ENCODE measurements at regions not wholly inside any gene's neighbourhood (a gene's known extent, or its start where the extent isn't known, plus 50 kb on each side); places are given as distances from the start of the nearest gene placed in this dataset.
"Not testable (repeated sequence)": the region's sequence is repeated elsewhere in the genome, so short reads cannot be mapped to it uniquely, and the experiment has no call there.

GRCh38 chr17:22270809-22271208 lies 578.5 kb downstream of the KCNJ18 start:
- WGBS, 3 donors = 58 to 75% (median 64%) methylated on average over 1 of the region's 1 CpG
- peaks cover 0 to 60% of the 10 kb centered on the region in 2 donors for H3K9me3 ChIP-seq (ENCODE audit: control insufficient read depth in 2 of 2, insufficient read depth in 1 of 2, low read depth in 1 of 2, low read length in 1 of 2)
- FAIRE-seq; H3K4me1 ChIP-seq (ENCODE audit: control insufficient read depth in 3 of 3, insufficient read depth in 2 of 3, low read depth in 1 of 3, low read length in 2 of 3); H3K4me3 ChIP-seq (ENCODE audit: low read depth in 1 of 3, low read length in 3 of 3); H3K27me3 ChIP-seq (ENCODE audit: control insufficient read depth in 3 of 3, insufficient read depth in 3 of 3, low read length in 3 of 3); DNase-seq; H3K27ac ChIP-seq (ENCODE audit: low read depth in 1 of 3, low read length in 2 of 3); H3K36me3 ChIP-seq (ENCODE audit: control insufficient read depth in 3 of 3, insufficient read depth in 2 of 3, low read depth in 1 of 3, low read length in 3 of 3): not testable (repeated sequence)

GRCh38 chr17:22272363-22273146 lies 580.2 kb downstream of the KCNJ18 start:
- DNase-seq = no peak
- no peak overlapping the region for H3K4me3 ChIP-seq (ENCODE audit: low read depth in 1 of 3, low read length in 3 of 3)
- no peak for FAIRE-seq
- H3K27me3 ChIP-seq (ENCODE audit: control insufficient read depth in 3 of 3, insufficient read depth in 3 of 3, low read length in 3 of 3) = peaks cover 0 to 1% (median 0%) of the 10 kb centered on the region in 3 donors
- no peaks in the 10 kb centered on the region for H3K4me1 ChIP-seq (ENCODE audit: control insufficient read depth in 3 of 3, insufficient read depth in 2 of 3, low read depth in 1 of 3, low read length in 2 of 3)
- no peaks in the 10 kb centered on the region for H3K36me3 ChIP-seq (ENCODE audit: control insufficient read depth in 3 of 3, insufficient read depth in 2 of 3, low read depth in 1 of 3, low read length in 3 of 3)
- 70 to 80% (median 75%) methylated on average over 10 of the region's 10 CpGs for WGBS, 3 donors
- peaks cover 0 to 46% of the 10 kb centered on the region in 2 donors for H3K9me3 ChIP-seq (ENCODE audit: control insufficient read depth in 2 of 2, insufficient read depth in 1 of 2, low read depth in 1 of 2, low read length in 1 of 2)
- H3K27ac ChIP-seq (ENCODE audit: low read depth in 1 of 3, low read length in 2 of 3) = no peak overlapping the region

GRCh38 chr17:22273308-22273707 lies 581.0 kb downstream of the KCNJ18 start:
- no peak for FAIRE-seq

GRCh38 chr17:22277595-22277994 lies 585.3 kb downstream of the KCNJ18 start:
- DNase-seq = no peak
- whole genome bisulfite sequencing, 3 donors = 54 to 57% (median 56%) methylated on average over 3 of the region's 3 CpGs
- Histone ChIP-seq H3K4me1 (ENCODE audit: control insufficient read depth in 3 of 3, insufficient read depth in 2 of 3, low read depth in 1 of 3, low read length in 2 of 3) (no peaks in the 10 kb centered on the region), H3K36me3 (ENCODE audit: control insufficient read depth in 3 of 3, insufficient read depth in 2 of 3, low read depth in 1 of 3, low read length in 3 of 3) (no peaks in the 10 kb centered on the region), H3K27me3 (ENCODE audit: control insufficient read depth in 3 of 3, insufficient read depth in 3 of 3, low read length in 3 of 3) (no peaks in the 10 kb centered on the region), H3K4me3 (ENCODE audit: low read depth in 1 of 3, low read length in 3 of 3) (no peak overlapping the region), H3K9me3 (ENCODE audit: control insufficient read depth in 2 of 2, insufficient read depth in 1 of 2, low read depth in 1 of 2, low read length in 1 of 2) (peaks cover 1 to 25% of the 10 kb centered on the region in 2 donors), H3K27ac (ENCODE audit: low read depth in 1 of 3, low read length in 2 of 3) (no peak overlapping the region)
- FAIRE-seq = no peak

More at GRCh38 chr17:22273308-22273707, 581.0 kb downstream of the KCNJ18 start:
- Histone ChIP-seq H3K9me3 (ENCODE audit: control insufficient read depth in 2 of 2, insufficient read depth in 1 of 2, low read depth in 1 of 2, low read length in 1 of 2) (peaks cover 0 to 45% of the 10 kb centered on the region in 2 donors), H3K27me3 (ENCODE audit: control insufficient read depth in 3 of 3, insufficient read depth in 3 of 3, low read length in 3 of 3) (peaks cover 0 to 1% (median 0%) of the 10 kb centered on the region in 3 donors), H3K27ac (ENCODE audit: low read depth in 1 of 3, low read length in 2 of 3) (no peak overlapping the region), H3K36me3 (ENCODE audit: control insufficient read depth in 3 of 3, insufficient read depth in 2 of 3, low read depth in 1 of 3, low read length in 3 of 3) (no peaks in the 10 kb centered on the region), H3K4me3 (ENCODE audit: low read depth in 1 of 3, low read length in 3 of 3) (no peak overlapping the region), H3K4me1 (ENCODE audit: control insufficient read depth in 3 of 3, insufficient read depth in 2 of 3, low read depth in 1 of 3, low read length in 2 of 3) (no peaks in the 10 kb centered on the region)
- WGBS, 3 donors = 64 to 81% (median 72%) methylated on average over 2 of the region's 2 CpGs
- DNase-seq = no peak

- WGBS, 3 donors = 86 to 87% (median 87%) methylated on average over 33 to 35 of the region's 35 CpGs
- H3K4me1 ChIP-seq (ENCODE audit: control insufficient read depth in 3 of 3, insufficient read depth in 2 of 3, low read depth in 1 of 3, low read length in 2 of 3) = no peaks in the 10 kb centered on the region
These were observed 586.3 kb downstream of the KCNJ18 start for GRCh38 chr17:22278302-22279275.

GRCh38 chr17:22286337-22287041 lies 594.2 kb downstream of the KCNJ18 start:
- Histone ChIP-seq H3K4me3 (ENCODE audit: low read depth in 1 of 3, low read length in 3 of 3) (no peak overlapping the region), H3K9me3 (ENCODE audit: control insufficient read depth in 2 of 2, insufficient read depth in 1 of 2, low read depth in 1 of 2, low read length in 1 of 2) (peaks cover 0 to 8% of the 10 kb centered on the region in 2 donors), H3K27me3 (ENCODE audit: control insufficient read depth in 3 of 3, insufficient read depth in 3 of 3, low read length in 3 of 3) (no peaks in the 10 kb centered on the region), H3K27ac (ENCODE audit: low read depth in 1 of 3, low read length in 2 of 3) (no peak overlapping the region), H3K4me1 (ENCODE audit: control insufficient read depth in 3 of 3, insufficient read depth in 2 of 3, low read depth in 1 of 3, low read length in 2 of 3) (no peaks in the 10 kb centered on the region), H3K36me3 (ENCODE audit: control insufficient read depth in 3 of 3, insufficient read depth in 2 of 3, low read depth in 1 of 3, low read length in 3 of 3) (no peaks in the 10 kb centered on the region)
- 83 to 86% (median 84%) methylated on average over 22 of the region's 22 CpGs for WGBS, 3 donors
- DNase-seq (no peak), FAIRE-seq (no peak)

More at GRCh38 chr17:22278302-22279275, 586.3 kb downstream of the KCNJ18 start:
- Histone ChIP-seq H3K36me3 (ENCODE audit: control insufficient read depth in 3 of 3, insufficient read depth in 2 of 3, low read depth in 1 of 3, low read length in 3 of 3) (no peaks in the 10 kb centered on the region), H3K9me3 (ENCODE audit: control insufficient read depth in 2 of 2, insufficient read depth in 1 of 2, low read depth in 1 of 2, low read length in 1 of 2) (peaks cover 1 to 16% of the 10 kb centered on the region in 2 donors), H3K27ac (ENCODE audit: low read depth in 1 of 3, low read length in 2 of 3) (no peak overlapping the region), H3K27me3 (ENCODE audit: control insufficient read depth in 3 of 3, insufficient read depth in 3 of 3, low read length in 3 of 3) (no peaks in the 10 kb centered on the region), H3K4me3 (ENCODE audit: low read depth in 1 of 3, low read length in 3 of 3) (no peak overlapping the region)
- FAIRE-seq (no peak), DNase-seq (no peak)

GRCh38 chr17:22298484-22298951 lies 606.2 kb downstream of the KCNJ18 start:
- 92 to 94% (median 92%) methylated on average over 21 to 26 of the region's 33 CpGs for WGBS, 3 donors
- H3K27ac ChIP-seq (ENCODE audit: low read depth in 1 of 3, low read length in 2 of 3); H3K36me3 ChIP-seq (ENCODE audit: control insufficient read depth in 3 of 3, insufficient read depth in 2 of 3, low read depth in 1 of 3, low read length in 3 of 3); H3K27me3 ChIP-seq (ENCODE audit: control insufficient read depth in 3 of 3, insufficient read depth in 3 of 3, low read length in 3 of 3); H3K4me3 ChIP-seq (ENCODE audit: low read depth in 1 of 3, low read length in 3 of 3); H3K4me1 ChIP-seq (ENCODE audit: control insufficient read depth in 3 of 3, insufficient read depth in 2 of 3, low read depth in 1 of 3, low read length in 2 of 3); DNase-seq; FAIRE-seq: not testable (repeated sequence)
- peaks cover 3 to 47% of the 10 kb centered on the region in 2 donors for H3K9me3 ChIP-seq (ENCODE audit: control insufficient read depth in 2 of 2, insufficient read depth in 1 of 2, low read depth in 1 of 2, low read length in 1 of 2)

GRCh38 chr17:22300177-22300576 lies 607.9 kb downstream of the KCNJ18 start:
- 85 to 87% (median 86%) methylated on average over 11 of the region's 11 CpGs for WGBS, 3 donors
- FAIRE-seq (no peak), DNase-seq (no peak)
- Histone ChIP-seq H3K9me3 (ENCODE audit: control insufficient read depth in 2 of 2, insufficient read depth in 1 of 2, low read depth in 1 of 2, low read length in 1 of 2) (peaks cover 1 to 50% of the 10 kb centered on the region in 2 donors), H3K27me3 (ENCODE audit: control insufficient read depth in 3 of 3, insufficient read depth in 3 of 3, low read length in 3 of 3) (no peaks in the 10 kb centered on the region), H3K36me3 (ENCODE audit: control insufficient read depth in 3 of 3, insufficient read depth in 2 of 3, low read depth in 1 of 3, low read length in 3 of 3) (no peaks in the 10 kb centered on the region), H3K27ac (ENCODE audit: low read depth in 1 of 3, low read length in 2 of 3) (no peak overlapping the region), H3K4me3 (ENCODE audit: low read depth in 1 of 3, low read length in 3 of 3) (no peak overlapping the region), H3K4me1 (ENCODE audit: control insufficient read depth in 3 of 3, insufficient read depth in 2 of 3, low read depth in 1 of 3, low read length in 2 of 3) (no peaks in the 10 kb centered on the region)
